ENCODE measurements at regions not wholly inside any gene's neighbourhood (a gene's known extent, or its start where the extent isn't known, plus 50 kb on each side); places are given as distances from the start of the nearest gene placed in this dataset.
"Not testable (repeated sequence)": the region's sequence is repeated elsewhere in the genome, so short reads cannot be mapped to it uniquely, and the experiment has no call there.

GRCh38 chr9:40939888-40940209 is 188.6 kb downstream of the FOXD4L6 start:
- not testable (repeated sequence) for TF ChIP-seq CTCF (conservative IDR thresholded peaks at IDR 0.05; ENCODE audit: low read depth, low read length); EZH2 (IDR thresholded peaks at IDR 0.05; ENCODE audit: low read length, unreplicated experiment)
